HCT116 (cell line): ENCODE measurements at regions not wholly inside any gene's neighbourhood (a gene's known extent, or its start where the extent isn't known, plus 50 kb on each side); places are given as distances from the start of the nearest gene placed in this dataset.

Experiments used
- ATAC-seq: fragments of 200-7000 bp; cut with Tn5 transposase; 2 replicates; pipeline ENCODE4 v1.9.1; 2020; ENCODE audit warnings: mild to moderate bottlenecking, moderate library complexity
- BruUV-seq: library from RNA; stranded (reverse); fragments of 400-500 nt; replicated peaks from 2 replicates; lab custom pipeline; 2021; lab: Mats Ljungman, UMichigan
- CTCF ChIA-PET: fragments of 300-600 bp; sonication (Branson Sonifier 250); formaldehyde crosslinking; loops from one replicate; lab custom pipeline; 2021; ENCODE audit warnings: antibody characterized with exemption; lab: Charles Lee
- POLR2A ChIA-PET: fragments of 300-600, 350-600 bp; sonication (Branson Sonifier 250); formaldehyde crosslinking; loops from one replicate; lab custom pipeline; 2021; ENCODE audit warnings: antibody characterized with exemption; lab: Charles Lee
- RAD21 ChIA-PET, 2 experiments: fragments of 300-600 bp; sonication (Branson Sonifier 250); formaldehyde crosslinking; loops; one replicate each; lab custom pipeline; 2023; ENCODE audit warnings: low total read pairs in 2 of 2; ENCODE audit not compliant: uncharacterized antibody in 2 of 2, unreplicated experiment in 2 of 2, low non-redundant PET in 1 of 2; lab: Charles Lee
- DNase-seq: peaks from one replicate; pipeline ENCODE4 v3.0.0-alpha.2; 2010; ENCODE audit warnings: low read depth, low spot score
- H2AFZ ChIP-seq: fragments of 200-600 bp; shearing (Covaris generic), sonication (generic); 2 replicates; pipeline ENCODE4 v1.6.1; 2017; ENCODE audit warnings: low read depth, mixed run types, mixed read lengths, antibody characterized with exemption, low read length; ENCODE audit not compliant: poor library complexity, severe bottlenecking
- H3K27ac ChIP-seq: 2 replicates; pipeline ENCODE4 v1.5.1; 2012; ENCODE audit warnings: low read depth, low read length
- H3K27me3 ChIP-seq: fragments of 200-600 bp; sonication (generic); 2 replicates; pipeline ENCODE4 v1.6.1; 2016; ENCODE audit warnings: mixed run types, low read length, mixed read lengths; ENCODE audit not compliant: insufficient read depth
- H3K36me3 ChIP-seq, 2 experiments: fragments of 200-500 bp in 1 of 2; fragments of 200-600 bp in 1 of 2; sonication (Bioruptor generic) in 1 of 2; sonication (generic) in 1 of 2; 2 replicates each; pipeline versions ENCODE4 v1.5.1 to v1.6.1; 2014 to 2016; ENCODE audit warnings: low read length in 2 of 2, inconsistent platforms in 1 of 2, mixed read lengths in 1 of 2, mixed run types in 1 of 2; ENCODE audit not compliant: insufficient read depth in 2 of 2, control insufficient read depth in 1 of 2
- H3K4me1 ChIP-seq, 2 experiments: fragments of 200-600 bp in 1 of 2; sonication (generic) in 1 of 2; 2 replicates each; pipeline versions ENCODE4 v1.5.1 to v1.6.1; 2012 to 2017; ENCODE audit warnings: low read length in 2 of 2, inconsistent platforms in 1 of 2, mild to moderate bottlenecking in 1 of 2, mixed read lengths in 1 of 2, mixed run types in 1 of 2, moderate library complexity in 1 of 2; ENCODE audit not compliant: insufficient read depth in 2 of 2, control insufficient read depth in 1 of 2
- H3K4me2 ChIP-seq: fragments of 200-600 bp; sonication (generic); 2 replicates; pipeline ENCODE4 v1.6.1; 2017; ENCODE audit warnings: mixed run types, low read length, mixed read lengths
- H3K4me3 ChIP-seq, 2 experiments: fragments of 200-600 bp in 1 of 2; sonication (generic) in 1 of 2; replicated peaks in 1 of 2; 2 replicates each; pipeline ENCODE4 v1.5.1; 2011 to 2016; ENCODE audit warnings: low read length in 2 of 2, control low read depth in 1 of 2, low read depth in 1 of 2, mild to moderate bottlenecking in 1 of 2, mixed read lengths in 1 of 2, mixed run types in 1 of 2
- H3K79me2 ChIP-seq: fragments of 200-600 bp; sonication (generic); 2 replicates; pipeline ENCODE4 v1.6.1; 2017; ENCODE audit warnings: mild to moderate bottlenecking, mixed run types, low read length, moderate library complexity, mixed read lengths; ENCODE audit not compliant: insufficient read depth
- H3K9ac ChIP-seq: fragments of 200-600 bp; sonication (generic); 2 replicates; pipeline ENCODE4 v1.6.1; 2016; ENCODE audit warnings: low read length, mixed read lengths
- H3K9me2 ChIP-seq: fragments of 200-600 bp; sonication (generic), shearing (Covaris generic); 2 replicates; pipeline ENCODE4 v1.6.1; 2017; ENCODE audit warnings: mixed run types, mild to moderate bottlenecking, moderate library complexity; ENCODE audit not compliant: insufficient read depth
- H3K9me3 ChIP-seq, 2 experiments: fragments of 200-500 bp in 1 of 2; fragments of 200-600 bp in 1 of 2; sonication (Bioruptor generic) in 1 of 2; sonication (generic) in 1 of 2; 2 replicates each; pipeline ENCODE4 v1.6.1; 2014 to 2017; ENCODE audit warnings: low read length in 2 of 2, mixed read lengths in 2 of 2, inconsistent platforms in 1 of 2, low read depth in 1 of 2, mild to moderate bottlenecking in 1 of 2, mixed run types in 1 of 2, moderate library complexity in 1 of 2; ENCODE audit not compliant: control insufficient read depth in 1 of 2, insufficient read depth in 1 of 2
- H4K20me1 ChIP-seq: fragments of 200-600 bp; sonication (generic), shearing (Covaris generic); 2 replicates; pipeline ENCODE4 v1.6.1; 2017; ENCODE audit warnings: mixed run types, mild to moderate bottlenecking, moderate library complexity; ENCODE audit not compliant: insufficient read depth
- CBX3 ChIP-seq: IDR thresholded peaks from 2 replicates; pipeline ENCODE4 v1.6.1; 2012; ENCODE audit warnings: low read depth
- CTCF ChIP-seq, 3 experiments: fragments of 200-600 bp in 1 of 3; sonication (generic) in 1 of 3; IDR thresholded peaks in 2 of 3; conservative IDR thresholded peaks in 1 of 3; 2 replicates each; pipeline ENCODE4 v1.5.1; 2012 to 2017; ENCODE audit warnings: low read depth in 2 of 3, low read length in 2 of 3, antibody characterized with exemption in 1 of 3, borderline replicate concordance in 1 of 3, control low read depth in 1 of 3, mild to moderate bottlenecking in 1 of 3, mixed read lengths in 1 of 3, mixed run types in 1 of 3, moderate library complexity in 1 of 3; ENCODE audit not compliant: insufficient read depth in 1 of 3
- EGR1 ChIP-seq: IDR thresholded peaks from 2 replicates; pipeline ENCODE4 v1.6.1; 2012; ENCODE audit warnings: low read depth
- ELF1 ChIP-seq: IDR thresholded peaks from 2 replicates; pipeline ENCODE4 v1.6.1; 2012; ENCODE audit warnings: low read depth, borderline replicate concordance
- EZH2 ChIP-seq: fragments of 200-600 bp; sonication (generic); IDR thresholded peaks from 2 replicates; pipeline ENCODE4 v1.6.1; 2017; ENCODE audit warnings: antibody characterized with exemption, mixed run types
- EZH2phosphoT487 ChIP-seq: fragments of 200-600 bp; IDR thresholded peaks from 2 replicates; pipeline ENCODE4 v1.6.1; 2018; ENCODE audit warnings: antibody characterized with exemption, borderline replicate concordance
- FOSL1 ChIP-seq: IDR thresholded peaks from 2 replicates; pipeline ENCODE4 v1.6.1; 2012; ENCODE audit warnings: low read depth
- JUND ChIP-seq: IDR thresholded peaks from 2 replicates; pipeline ENCODE4 v1.6.1; 2012
- POLR2AphosphoS5 ChIP-seq: IDR thresholded peaks from 2 replicates; pipeline ENCODE4 v1.6.1; 2011; ENCODE audit warnings: mild to moderate bottlenecking, low read depth, low read length, moderate library complexity
- YY1 ChIP-seq: IDR thresholded peaks from 2 replicates; pipeline ENCODE4 v1.6.1; 2011; ENCODE audit warnings: low read length, low read depth, moderate library complexity, mild to moderate bottlenecking; ENCODE audit not compliant: insufficient replicate concordance; ENCODE audit errors: extremely low read depth
- ZFX ChIP-seq: fragments of 450-650 bp; IDR thresholded peaks from 2 replicates; pipeline ENCODE4 v1.6.1; 2017
- ZNF274 ChIP-seq: fragments of 200-500 bp; sonication (Bioruptor generic); IDR thresholded peaks from 2 replicates; pipeline ENCODE4 v1.6.1; 2014; ENCODE audit warnings: mild to moderate bottlenecking, low read depth, low read length, inconsistent platforms
- intact Hi-C: fragments of 100-400 bp; cut with micrococcal nuclease; formaldehyde crosslinking; loops from 2 replicates; pipeline ENCODE4 v1.10.0; 2022
- TF ChIP-seq, protein P1 (sequence below): IDR thresholded peaks from 2 replicates; pipeline ENCODE4 v1.6.1; 2012
- TF ChIP-seq, protein P2 (sequence below): IDR thresholded peaks from 2 replicates; pipeline ENCODE4 v1.6.1; 2012
- TF ChIP-seq, protein P3 (sequence below): IDR thresholded peaks from 2 replicates; pipeline ENCODE4 v1.6.1; 2011; ENCODE audit warnings: mild to moderate bottlenecking, low read length, moderate library complexity; ENCODE audit not compliant: insufficient replicate concordance; ENCODE audit errors: extremely low read depth

GRCh38 chr1:118811156-118811555 is 177.0 kb downstream of the TBX15 start:
- no peak overlapping the region for H3K4me3 ChIP-seq
- BruUV-seq = no TSS peak
- TF ChIP-seq ELF1 (no peak), YY1 (no peak), ZNF274 (no peak), CBX3 (no peak)
- TF ChIP-seq, protein P1, sequence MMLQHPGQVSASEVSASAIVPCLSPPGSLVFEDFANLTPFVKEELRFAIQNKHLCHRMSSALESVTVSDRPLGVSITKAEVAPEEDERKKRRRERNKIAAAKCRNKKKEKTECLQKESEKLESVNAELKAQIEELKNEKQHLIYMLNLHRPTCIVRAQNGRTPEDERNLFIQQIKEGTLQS = no peak
- TF ChIP-seq, protein P2, sequence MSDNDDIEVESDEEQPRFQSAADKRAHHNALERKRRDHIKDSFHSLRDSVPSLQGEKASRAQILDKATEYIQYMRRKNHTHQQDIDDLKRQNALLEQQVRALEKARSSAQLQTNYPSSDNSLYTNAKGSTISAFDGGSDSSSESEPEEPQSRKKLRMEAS = no peak
- TF ChIP-seq, all 23 proteins: peak for 0
- intact Hi-C loops = no loop called here
- Histone ChIP-seq H3K4me1 (no peaks in the 10 kb centered on the region), H3K9me2 (no peaks in the 10 kb centered on the region), H3K27ac (no peak overlapping the region), H4K20me1 (no peaks in the 10 kb centered on the region), H3K27me3 (no peaks in the 10 kb centered on the region), H3K36me3 (no peaks in the 10 kb centered on the region), H3K9me3 (no peaks in the 10 kb centered on the region), H3K79me2 (no peaks in the 10 kb centered on the region), H3K9ac (no peak overlapping the region), H3K4me2 (no peak overlapping the region), H2AFZ (no peak overlapping the region)
- ATAC-seq (no peak), DNase-seq (no peak)
- ChIA-PET POLR2A (no interaction called here), RAD21 (no interaction called here), CTCF (no interaction called here)

GRCh38 chr1:118809586-118809985 is 178.6 kb downstream of the TBX15 start:
- POLR2A ChIA-PET = no interaction called here
- H3K27me3 ChIP-seq = no peaks in the 10 kb centered on the region
- H3K4me1 ChIP-seq = no peaks in the 10 kb centered on the region
- intact Hi-C loops = no loop called here
- RAD21 ChIA-PET = no interaction called here
- TF ChIP-seq CBX3 = no peak
- TF ChIP-seq, protein P1 = no peak
- no peak for TF ChIP-seq ZFX
- TF ChIP-seq ELF1 = no peak
- TF ChIP-seq, protein P2 = no peak
- TF ChIP-seq POLR2AphosphoS5 = no peak
- TF ChIP-seq, protein P3, sequence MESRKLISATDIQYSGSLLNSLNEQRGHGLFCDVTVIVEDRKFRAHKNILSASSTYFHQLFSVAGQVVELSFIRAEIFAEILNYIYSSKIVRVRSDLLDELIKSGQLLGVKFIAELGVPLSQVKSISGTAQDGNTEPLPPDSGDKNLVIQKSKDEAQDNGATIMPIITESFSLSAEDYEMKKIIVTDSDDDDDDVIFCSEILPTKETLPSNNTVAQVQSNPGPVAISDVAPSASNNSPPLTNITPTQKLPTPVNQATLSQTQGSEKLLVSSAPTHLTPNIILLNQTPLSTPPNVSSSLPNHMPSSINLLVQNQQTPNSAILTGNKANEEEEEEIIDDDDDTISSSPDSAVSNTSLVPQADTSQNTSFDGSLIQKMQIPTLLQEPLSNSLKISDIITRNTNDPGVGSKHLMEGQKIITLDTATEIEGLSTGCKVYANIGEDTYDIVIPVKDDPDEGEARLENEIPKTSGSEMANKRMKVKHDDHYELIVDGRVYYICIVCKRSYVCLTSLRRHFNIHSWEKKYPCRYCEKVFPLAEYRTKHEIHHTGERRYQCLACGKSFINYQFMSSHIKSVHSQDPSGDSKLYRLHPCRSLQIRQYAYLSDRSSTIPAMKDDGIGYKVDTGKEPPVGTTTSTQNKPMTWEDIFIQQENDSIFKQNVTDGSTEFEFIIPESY = no peak
- no peak for TF ChIP-seq EZH2
- TF ChIP-seq JUND = no peak
- TF ChIP-seq FOSL1 = no peak
- TF ChIP-seq EGR1 = no peak
- TF ChIP-seq CTCF (IDR thresholded peaks at IDR 0.05 in 2 of 3, conservative IDR thresholded peaks at IDR 0.05 in 1 of 3; ENCODE audit: borderline replicate concordance in 1 of 3, insufficient read depth in 1 of 3, low read depth in 2 of 3, low read length in 2 of 3) = no peak
- TF ChIP-seq EZH2phosphoT487 = no peak
- no peak overlapping the region for H2AFZ ChIP-seq
- H3K36me3 ChIP-seq = no peaks in the 10 kb centered on the region
- CTCF ChIA-PET = no interaction called here
- ATAC-seq = no peak
- no peak overlapping the region for H3K4me2 ChIP-seq
- H3K9me2 ChIP-seq = no peaks in the 10 kb centered on the region
- H3K79me2 ChIP-seq = no peaks in the 10 kb centered on the region
- H3K4me3 ChIP-seq = no peak overlapping the region
- H4K20me1 ChIP-seq = no peaks in the 10 kb centered on the region
- no peak for DNase-seq
- H3K27ac ChIP-seq = no peak overlapping the region
- BruUV-seq = no TSS peak
- H3K9me3 ChIP-seq = no peaks in the 10 kb centered on the region
- H3K9ac ChIP-seq = no peak overlapping the region
